Ishikawa (cell line): ENCODE measurements at regions not wholly inside any gene's neighbourhood (a gene's known extent, or its start where the extent isn't known, plus 50 kb on each side); places are given as distances from the start of the nearest gene placed in this dataset.

Experiments
- CEBPB ChIP-seq: IDR thresholded peaks from 2 replicates; pipeline ENCODE4 v1.6.1; 2012
- CREB1 ChIP-seq: IDR thresholded peaks from 2 replicates; pipeline ENCODE4 v1.6.1; 2012; ENCODE audit warnings: low read depth
- EGR1 ChIP-seq: IDR thresholded peaks from 2 replicates; pipeline ENCODE4 v1.6.1; 2012
- EP300 ChIP-seq: IDR thresholded peaks from 2 replicates; pipeline ENCODE4 v1.6.1; 2012; ENCODE audit warnings: borderline replicate concordance
- RAD21 ChIP-seq: IDR thresholded peaks from 2 replicates; pipeline ENCODE4 v1.6.1; 2012; ENCODE audit warnings: low read depth
- TAF1 ChIP-seq: IDR thresholded peaks from 2 replicates; pipeline ENCODE4 v1.6.1; 2012; ENCODE audit warnings: low read depth, mild to moderate bottlenecking
- TCF12 ChIP-seq: IDR thresholded peaks from 2 replicates; pipeline ENCODE4 v1.6.1; 2012; ENCODE audit warnings: low read depth
- YY1 ChIP-seq: IDR thresholded peaks from 2 replicates; pipeline ENCODE4 v1.6.1; 2012; ENCODE audit warnings: low read depth
- ZBTB7A ChIP-seq: IDR thresholded peaks from 2 replicates; pipeline ENCODE4 v1.6.1; 2012; ENCODE audit warnings: low read depth
- TF ChIP-seq, protein P1 (sequence below): IDR thresholded peaks from 2 replicates; pipeline ENCODE4 v1.6.1; 2012; ENCODE audit warnings: low read depth, mild to moderate bottlenecking
- TF ChIP-seq, protein P2 (sequence below): IDR thresholded peaks from 2 replicates; pipeline ENCODE4 v1.6.1; 2012
- TF ChIP-seq, protein P3 (sequence below): IDR thresholded peaks from 2 replicates; pipeline ENCODE4 v1.6.1; 2012

DNA sequence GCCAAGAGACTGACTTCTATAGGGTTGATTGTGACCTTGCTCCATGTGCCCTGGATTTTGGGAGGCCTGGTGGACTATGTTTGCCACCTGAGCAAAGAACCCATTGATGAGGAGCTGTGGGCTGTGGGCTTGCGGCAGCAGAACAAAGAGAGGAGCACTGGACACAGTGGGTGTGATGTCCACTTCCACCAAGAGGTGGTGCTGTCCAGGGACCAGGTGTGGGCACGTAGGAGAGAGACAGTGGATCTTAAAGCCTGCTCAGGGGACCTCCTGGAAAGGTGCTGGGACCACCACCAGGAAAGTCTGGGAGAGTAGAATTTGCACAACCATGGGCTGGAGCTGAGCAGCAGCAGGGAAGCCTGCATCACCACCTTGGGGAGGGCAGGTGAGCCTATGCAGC lies 106.7 kb upstream of the ETS2 start:
- TF ChIP-seq EP300 (no peak), TAF1 (no peak), YY1 (no peak), CREB1 (no peak), CEBPB (no peak), TCF12 (no peak), ZBTB7A (no peak), RAD21 (peak; percentile 30; the same call in 1 of the 2 replicates), EGR1 (no peak)
- TF ChIP-seq, protein P1, sequence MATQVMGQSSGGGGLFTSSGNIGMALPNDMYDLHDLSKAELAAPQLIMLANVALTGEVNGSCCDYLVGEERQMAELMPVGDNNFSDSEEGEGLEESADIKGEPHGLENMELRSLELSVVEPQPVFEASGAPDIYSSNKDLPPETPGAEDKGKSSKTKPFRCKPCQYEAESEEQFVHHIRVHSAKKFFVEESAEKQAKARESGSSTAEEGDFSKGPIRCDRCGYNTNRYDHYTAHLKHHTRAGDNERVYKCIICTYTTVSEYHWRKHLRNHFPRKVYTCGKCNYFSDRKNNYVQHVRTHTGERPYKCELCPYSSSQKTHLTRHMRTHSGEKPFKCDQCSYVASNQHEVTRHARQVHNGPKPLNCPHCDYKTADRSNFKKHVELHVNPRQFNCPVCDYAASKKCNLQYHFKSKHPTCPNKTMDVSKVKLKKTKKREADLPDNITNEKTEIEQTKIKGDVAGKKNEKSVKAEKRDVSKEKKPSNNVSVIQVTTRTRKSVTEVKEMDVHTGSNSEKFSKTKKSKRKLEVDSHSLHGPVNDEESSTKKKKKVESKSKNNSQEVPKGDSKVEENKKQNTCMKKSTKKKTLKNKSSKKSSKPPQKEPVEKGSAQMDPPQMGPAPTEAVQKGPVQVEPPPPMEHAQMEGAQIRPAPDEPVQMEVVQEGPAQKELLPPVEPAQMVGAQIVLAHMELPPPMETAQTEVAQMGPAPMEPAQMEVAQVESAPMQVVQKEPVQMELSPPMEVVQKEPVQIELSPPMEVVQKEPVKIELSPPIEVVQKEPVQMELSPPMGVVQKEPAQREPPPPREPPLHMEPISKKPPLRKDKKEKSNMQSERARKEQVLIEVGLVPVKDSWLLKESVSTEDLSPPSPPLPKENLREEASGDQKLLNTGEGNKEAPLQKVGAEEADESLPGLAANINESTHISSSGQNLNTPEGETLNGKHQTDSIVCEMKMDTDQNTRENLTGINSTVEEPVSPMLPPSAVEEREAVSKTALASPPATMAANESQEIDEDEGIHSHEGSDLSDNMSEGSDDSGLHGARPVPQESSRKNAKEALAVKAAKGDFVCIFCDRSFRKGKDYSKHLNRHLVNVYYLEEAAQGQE, result no peak
- TF ChIP-seq, protein P2, sequence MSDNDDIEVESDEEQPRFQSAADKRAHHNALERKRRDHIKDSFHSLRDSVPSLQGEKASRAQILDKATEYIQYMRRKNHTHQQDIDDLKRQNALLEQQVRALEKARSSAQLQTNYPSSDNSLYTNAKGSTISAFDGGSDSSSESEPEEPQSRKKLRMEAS, result no peak
- TF ChIP-seq, protein P3, sequence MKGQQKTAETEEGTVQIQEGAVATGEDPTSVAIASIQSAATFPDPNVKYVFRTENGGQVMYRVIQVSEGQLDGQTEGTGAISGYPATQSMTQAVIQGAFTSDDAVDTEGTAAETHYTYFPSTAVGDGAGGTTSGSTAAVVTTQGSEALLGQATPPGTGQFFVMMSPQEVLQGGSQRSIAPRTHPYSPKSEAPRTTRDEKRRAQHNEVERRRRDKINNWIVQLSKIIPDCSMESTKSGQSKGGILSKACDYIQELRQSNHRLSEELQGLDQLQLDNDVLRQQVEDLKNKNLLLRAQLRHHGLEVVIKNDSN, result no peak
